ENCODE measurements at regions not wholly inside any gene's neighbourhood (a gene's known extent, or its start where the extent isn't known, plus 50 kb on each side); places are given as distances from the start of the nearest gene placed in this dataset.
"Not testable (repeated sequence)": the region's sequence is repeated elsewhere in the genome, so short reads cannot be mapped to it uniquely, and the experiment has no call there.

DNA sequence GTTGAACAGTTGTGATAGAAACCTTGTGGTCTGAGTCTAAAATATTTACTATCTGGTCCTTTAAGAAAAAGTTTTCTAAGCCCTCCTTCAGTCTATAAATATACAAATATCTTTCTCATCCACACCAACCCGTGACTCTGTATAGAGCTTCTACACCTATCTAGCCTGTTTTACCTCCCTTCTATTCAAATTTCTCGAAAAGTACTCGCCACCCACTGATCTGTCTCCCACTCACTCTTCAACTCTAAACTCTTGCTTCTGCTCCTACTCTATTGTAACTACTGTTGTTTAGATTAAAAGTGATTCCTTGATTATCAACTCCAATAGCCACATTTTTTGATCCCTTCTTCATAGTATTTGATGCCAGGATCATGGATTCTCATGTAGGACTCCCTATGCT, 329.4 kb upstream of the MAN1A1 start:
- Histone ChIP-seq H3K4me1 (ENCODE audit: insufficient read depth, low read length) (peaks cover 3% of the 10 kb centered on the region; the same call in 1 of the 2 replicates), H3K36me3 (ENCODE audit: insufficient read depth, low read length) (no peaks in the 10 kb centered on the region), H3K4me3 (ENCODE audit: low read length) (no peak overlapping the region), H3K27me3 (ENCODE audit: insufficient read depth, low read length) (no peaks in the 10 kb centered on the region), H3K9me3 (ENCODE audit: insufficient read depth, low read depth, low read length) (no peaks in the 10 kb centered on the region), H3K27ac (ENCODE audit: low read depth, low read length) (no peak overlapping the region), H3K9ac (ENCODE audit: low read depth, low read length) (no peak overlapping the region)
- WGBS = 95% methylated on average over 3 of the region's 3 CpGs

GRCh38 chr6:119677384-119677783, 327.8 kb upstream of the MAN1A1 start:
- Histone ChIP-seq H3K4me1 (ENCODE audit: insufficient read depth, low read length) (peaks cover 15% of the 10 kb centered on the region), H3K4me3 (ENCODE audit: low read length) (no peak overlapping the region), H3K9ac (ENCODE audit: low read depth, low read length) (no peak overlapping the region), H3K9me3 (ENCODE audit: insufficient read depth, low read depth, low read length) (no peaks in the 10 kb centered on the region), H3K36me3 (ENCODE audit: insufficient read depth, low read length) (no peaks in the 10 kb centered on the region), H3K27me3 (ENCODE audit: insufficient read depth, low read length) (no peaks in the 10 kb centered on the region), H3K27ac (ENCODE audit: low read depth, low read length) (no peak overlapping the region)
- WGBS = 84% methylated on average over 1 of the region's 2 CpGs

GRCh38 chr6:119676961-119677360, 327.4 kb upstream of the MAN1A1 start:
- Histone ChIP-seq H3K27ac (ENCODE audit: low read depth, low read length) (no peak overlapping the region), H3K9ac (ENCODE audit: low read depth, low read length) (no peak overlapping the region), H3K4me1 (ENCODE audit: insufficient read depth, low read length) (peaks cover 20% of the 10 kb centered on the region), H3K27me3 (ENCODE audit: insufficient read depth, low read length) (no peaks in the 10 kb centered on the region), H3K9me3 (ENCODE audit: insufficient read depth, low read depth, low read length) (no peaks in the 10 kb centered on the region), H3K4me3 (ENCODE audit: low read length) (no peak overlapping the region), H3K36me3 (ENCODE audit: insufficient read depth, low read length) (no peaks in the 10 kb centered on the region)
- WGBS = 96% methylated on average over 4 of the region's 4 CpGs

- Histone ChIP-seq H3K27ac (ENCODE audit: low read depth, low read length) (no peak overlapping the region), H3K27me3 (ENCODE audit: insufficient read depth, low read length) (no peaks in the 10 kb centered on the region), H3K9ac (ENCODE audit: low read depth, low read length) (no peak overlapping the region), H3K9me3 (ENCODE audit: insufficient read depth, low read depth, low read length) (no peaks in the 10 kb centered on the region), H3K4me1 (ENCODE audit: insufficient read depth, low read length) (peaks cover 27% of the 10 kb centered on the region), H3K36me3 (ENCODE audit: insufficient read depth, low read length) (no peaks in the 10 kb centered on the region), H3K4me3 (ENCODE audit: low read length) (no peak overlapping the region)
- WGBS = 91% methylated on average over 1 of the region's 1 CpG
Observed at GRCh38 chr6:119676230-119676629, 326.7 kb upstream of the MAN1A1 start.

GRCh38 chr6:119673741-119674140, 324.2 kb upstream of the MAN1A1 start:
- Histone ChIP-seq H3K36me3 (ENCODE audit: insufficient read depth, low read length) (no peaks in the 10 kb centered on the region), H3K27me3 (ENCODE audit: insufficient read depth, low read length) (no peaks in the 10 kb centered on the region), H3K9ac (ENCODE audit: low read depth, low read length) (no peak overlapping the region), H3K4me1 (ENCODE audit: insufficient read depth, low read length) (peaks cover 32% of the 10 kb centered on the region), H3K9me3 (ENCODE audit: insufficient read depth, low read depth, low read length) (no peaks in the 10 kb centered on the region), H3K27ac (ENCODE audit: low read depth, low read length) (no peak overlapping the region), H3K4me3 (ENCODE audit: low read length) (no peak overlapping the region)

DNA sequence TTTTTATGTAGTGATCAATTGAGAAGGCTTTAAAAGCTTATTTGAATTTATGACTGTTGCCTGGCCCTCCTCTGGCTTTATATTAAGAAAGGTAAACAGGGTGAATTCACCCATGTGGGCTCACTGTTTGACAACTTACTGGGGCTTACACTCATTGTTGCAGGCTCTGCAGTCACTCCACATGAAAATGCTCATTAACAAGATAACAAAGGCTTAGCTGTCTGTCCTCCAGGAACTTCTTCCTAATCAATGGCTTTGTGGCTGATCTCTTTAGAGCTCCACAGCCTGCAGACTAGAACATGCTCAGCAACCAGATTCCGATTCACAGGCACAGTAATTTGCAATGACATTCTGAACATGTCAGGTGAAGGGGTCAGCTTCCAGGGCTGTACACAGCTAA, 323.2 kb upstream of the MAN1A1 start:
- Histone ChIP-seq H3K9me3 (ENCODE audit: insufficient read depth, low read depth, low read length) (no peaks in the 10 kb centered on the region), H3K9ac (ENCODE audit: low read depth, low read length) (no peak overlapping the region), H3K4me3 (ENCODE audit: low read length) (no peak overlapping the region), H3K36me3 (ENCODE audit: insufficient read depth, low read length) (no peaks in the 10 kb centered on the region), H3K27me3 (ENCODE audit: insufficient read depth, low read length) (no peaks in the 10 kb centered on the region), H3K4me1 (ENCODE audit: insufficient read depth, low read length) (peaks cover 32% of the 10 kb centered on the region), H3K27ac (ENCODE audit: low read depth, low read length) (no peak overlapping the region; the same call in 1 of the 2 replicates)
- 33% methylated on average over 1 of the region's 1 CpG for WGBS

DNA sequence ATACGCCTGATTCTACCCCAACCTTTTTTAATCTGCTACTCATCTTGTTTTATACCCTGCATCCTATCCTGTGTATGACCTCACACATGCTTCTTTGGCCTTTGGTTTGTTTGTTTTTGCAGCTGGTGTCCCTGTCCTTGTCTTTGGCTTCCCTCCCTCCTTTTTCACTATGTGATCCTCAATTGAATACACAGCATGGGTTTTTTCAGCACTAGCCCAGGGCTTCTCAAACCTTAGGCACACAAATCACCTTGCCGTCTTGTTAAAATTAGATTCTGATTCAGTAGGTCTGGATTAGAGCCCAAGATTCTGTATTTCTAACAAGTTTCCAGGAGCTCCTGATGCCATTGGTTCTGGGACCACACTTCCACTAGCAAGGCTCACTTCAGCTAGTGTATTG, 321.5 kb upstream of the MAN1A1 start:
- Histone ChIP-seq H3K4me3 (ENCODE audit: low read length) (no peak overlapping the region), H3K9ac (ENCODE audit: low read depth, low read length) (no peak overlapping the region)
- WGBS = 75% methylated on average over 2 of the region's 2 CpGs

GRCh38 chr6:119669221-119669620, 319.7 kb upstream of the MAN1A1 start:
- Histone ChIP-seq H3K36me3 (ENCODE audit: insufficient read depth, low read length) (no peaks in the 10 kb centered on the region), H3K4me1 (ENCODE audit: insufficient read depth, low read length) (peaks cover 32% of the 10 kb centered on the region), H3K9ac (ENCODE audit: low read depth, low read length) (no peak overlapping the region), H3K27me3 (ENCODE audit: insufficient read depth, low read length) (no peaks in the 10 kb centered on the region), H3K4me3 (ENCODE audit: low read length) (no peak overlapping the region), H3K27ac (ENCODE audit: low read depth, low read length) (no peak overlapping the region), H3K9me3 (ENCODE audit: insufficient read depth, low read depth, low read length) (no peaks in the 10 kb centered on the region)

More for the DNA sequence above, 321.5 kb upstream of the MAN1A1 start:
- H3K9me3 ChIP-seq (ENCODE audit: insufficient read depth, low read depth, low read length) = no peaks in the 10 kb centered on the region
- H3K4me1 ChIP-seq (ENCODE audit: insufficient read depth, low read length) = peaks cover 32% of the 10 kb centered on the region
- H3K27me3 ChIP-seq (ENCODE audit: insufficient read depth, low read length) = no peaks in the 10 kb centered on the region
- H3K27ac ChIP-seq (ENCODE audit: low read depth, low read length) = no peak overlapping the region
- H3K36me3 ChIP-seq (ENCODE audit: insufficient read depth, low read length) = no peaks in the 10 kb centered on the region

- not testable (repeated sequence) for H3K36me3 ChIP-seq (ENCODE audit: insufficient read depth, low read length); H3K4me1 ChIP-seq (ENCODE audit: insufficient read depth, low read length); H3K27ac ChIP-seq (ENCODE audit: low read depth, low read length); H3K9me3 ChIP-seq (ENCODE audit: insufficient read depth, low read depth, low read length); H3K27me3 ChIP-seq (ENCODE audit: insufficient read depth, low read length); H3K4me3 ChIP-seq (ENCODE audit: low read length); H3K9ac ChIP-seq (ENCODE audit: low read depth, low read length)
- WGBS = 85% methylated on average over 10 of the region's 10 CpGs
Observed at GRCh38 chr6:119665432-119665831, 315.9 kb upstream of the MAN1A1 start.

DNA sequence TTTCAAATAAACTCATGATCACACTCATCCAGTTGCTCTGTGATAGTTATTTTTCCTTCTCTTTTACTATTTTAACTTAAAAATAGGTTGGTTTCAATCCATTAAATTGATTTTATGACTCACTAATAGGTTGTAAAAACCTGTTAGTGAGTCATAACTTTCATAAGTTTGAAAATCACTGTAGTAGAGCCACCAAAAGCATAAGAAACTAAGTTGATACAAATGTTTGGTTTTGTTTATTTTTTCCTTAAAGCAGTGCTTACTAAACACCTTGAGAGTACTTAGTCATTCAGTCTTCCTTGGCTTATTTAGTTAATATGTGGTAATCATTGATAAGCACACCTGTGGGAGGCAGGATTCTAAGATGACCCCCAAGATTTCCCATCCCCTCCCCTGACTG, 312.1 kb upstream of the MAN1A1 start:
- no peaks in the 10 kb centered on the region for H3K4me1 ChIP-seq (ENCODE audit: insufficient read depth, low read length)
- H3K27ac ChIP-seq (ENCODE audit: low read depth, low read length) = no peak overlapping the region
- H3K9ac ChIP-seq (ENCODE audit: low read depth, low read length) = no peak overlapping the region
- no peaks in the 10 kb centered on the region for H3K9me3 ChIP-seq (ENCODE audit: insufficient read depth, low read depth, low read length)
- no peak overlapping the region for H3K4me3 ChIP-seq (ENCODE audit: low read length)
- no peaks in the 10 kb centered on the region for H3K27me3 ChIP-seq (ENCODE audit: insufficient read depth, low read length)
- H3K36me3 ChIP-seq (ENCODE audit: insufficient read depth, low read length) = no peaks in the 10 kb centered on the region

DNA sequence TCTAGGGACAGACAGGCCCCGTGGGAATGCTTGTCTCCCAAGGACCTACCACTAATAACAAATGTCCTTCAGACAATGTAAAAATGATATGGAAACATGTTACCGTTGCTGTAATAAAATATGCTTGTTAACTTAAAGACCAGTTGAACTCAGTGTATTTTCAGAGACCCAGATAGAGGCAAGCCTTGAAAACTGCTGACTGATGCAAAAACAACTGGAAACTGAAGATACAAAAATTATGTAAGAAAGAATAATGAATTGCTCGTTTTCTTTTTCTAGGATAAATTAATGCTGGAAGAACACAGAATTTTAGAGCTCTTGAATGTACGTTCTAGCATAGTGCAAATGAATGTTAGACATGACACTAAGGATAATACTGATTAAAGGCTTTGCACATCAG, 311.5 kb upstream of the MAN1A1 start:
- no peak overlapping the region for H3K27ac ChIP-seq (ENCODE audit: low read depth, low read length)

DNA sequence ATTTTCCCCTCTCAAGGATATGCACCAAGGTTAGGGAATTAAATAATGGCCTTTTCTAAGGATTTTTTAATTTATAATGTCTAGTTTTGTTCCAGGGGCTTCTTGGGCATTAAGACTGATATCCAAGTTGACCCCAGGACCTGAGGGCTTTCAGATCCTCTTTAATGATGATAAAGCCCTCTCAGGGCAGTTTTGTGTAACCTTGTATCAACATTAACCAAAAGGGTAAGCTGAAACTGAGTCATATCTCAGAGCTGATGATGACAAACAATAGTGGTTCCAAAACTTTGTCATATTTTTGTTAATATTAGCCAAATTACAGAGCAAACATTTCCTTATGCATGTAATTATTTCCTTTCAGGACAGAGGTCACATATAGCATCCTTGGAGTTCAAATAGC, 309.4 kb upstream of the MAN1A1 start:
- no peaks in the 10 kb centered on the region for H3K4me1 ChIP-seq (ENCODE audit: insufficient read depth, low read length)
- H3K27me3 ChIP-seq (ENCODE audit: insufficient read depth, low read length) = no peaks in the 10 kb centered on the region
- no peak overlapping the region for H3K4me3 ChIP-seq (ENCODE audit: low read length)
- H3K36me3 ChIP-seq (ENCODE audit: insufficient read depth, low read length) = no peaks in the 10 kb centered on the region
- no peak overlapping the region for H3K9ac ChIP-seq (ENCODE audit: low read depth, low read length)
- H3K27ac ChIP-seq (ENCODE audit: low read depth, low read length) = no peak overlapping the region
- no peaks in the 10 kb centered on the region for H3K9me3 ChIP-seq (ENCODE audit: insufficient read depth, low read depth, low read length)

More for the DNA sequence above, 311.5 kb upstream of the MAN1A1 start:
- Histone ChIP-seq H3K9me3 (ENCODE audit: insufficient read depth, low read depth, low read length) (no peaks in the 10 kb centered on the region), H3K4me1 (ENCODE audit: insufficient read depth, low read length) (no peaks in the 10 kb centered on the region), H3K9ac (ENCODE audit: low read depth, low read length) (no peak overlapping the region), H3K4me3 (ENCODE audit: low read length) (no peak overlapping the region), H3K36me3 (ENCODE audit: insufficient read depth, low read length) (no peaks in the 10 kb centered on the region), H3K27me3 (ENCODE audit: insufficient read depth, low read length) (no peaks in the 10 kb centered on the region)
- WGBS = 95% methylated on average over 3 of the region's 4 CpGs
